Endothelial cell of umbilical vein (primary cell): ENCODE measurements at regions not wholly inside any gene's neighbourhood (a gene's known extent, or its start where the extent isn't known, plus 50 kb on each side); places are given as distances from the start of the nearest gene placed in this dataset.

Experiments
- BruUV-seq: library from RNA; stranded (reverse); fragments of 400-500 nt; replicated peaks from 2 replicates; lab custom pipeline; 2021; lab: Mats Ljungman, UMichigan
- CTCF ChIA-PET: fragments of 300-600, 350-600 bp; sonication (Branson Sonifier 250); formaldehyde crosslinking; loops from one replicate; lab custom pipeline; 2021; ENCODE audit warnings: antibody characterized with exemption, inconsistent platforms; lab: Charles Lee
- POLR2A ChIA-PET: fragments of 300-600, 350-600 bp; sonication (Branson Sonifier 250); formaldehyde crosslinking; loops from one replicate; lab custom pipeline; 2021; ENCODE audit warnings: antibody characterized with exemption, inconsistent platforms; lab: Charles Lee
- DNase-seq: peaks from one replicate; pipeline ENCODE4 v3.0.0-alpha.2; 2011; ENCODE audit warnings: low read depth, low spot score
- FAIRE-seq: peaks from 2 replicates; lab custom pipeline; 2011; peaks lifted over from hg19 to GRCh38; lab: Jason Lieb, UNC
- H2AFZ ChIP-seq: 2 replicates; pipeline ENCODE4 v1.6.0; 2012; ENCODE audit warnings: low read depth, low read length, control low read depth, inconsistent platforms
- H3K27ac ChIP-seq: 2 replicates; pipeline ENCODE4 v1.5.1; 2011; ENCODE audit warnings: low read depth, mild to moderate bottlenecking, control low read depth, low read length, moderate library complexity; ENCODE audit not compliant: insufficient read depth
- H3K27me3 ChIP-seq, 2 experiments: 2 replicates each; pipeline versions ENCODE4 v1.6.0 to v1.6.1; 2011; ENCODE audit warnings: low read length in 2 of 2, mixed read lengths in 1 of 2; ENCODE audit not compliant: control insufficient read depth in 2 of 2, insufficient read depth in 2 of 2
- H3K36me3 ChIP-seq, 2 experiments: 2 replicates in 1 of 2; 3 replicates in 1 of 2; pipeline ENCODE4 v1.5.1; 2011; ENCODE audit warnings: low read length in 2 of 2, mild to moderate bottlenecking in 1 of 2, moderate library complexity in 1 of 2; ENCODE audit not compliant: control insufficient read depth in 2 of 2, insufficient read depth in 2 of 2; ENCODE audit errors: extremely low read depth in 1 of 2
- H3K4me1 ChIP-seq: 3 replicates; pipeline ENCODE4 v1.5.1; 2011; ENCODE audit warnings: mild to moderate bottlenecking, low read length; ENCODE audit not compliant: control insufficient read depth, insufficient read depth; ENCODE audit errors: extremely low read depth
- H3K4me2 ChIP-seq: 2 replicates; pipeline ENCODE4 v1.6.1; 2011; ENCODE audit warnings: low read length, control low read depth, mixed read lengths; ENCODE audit not compliant: insufficient read depth
- H3K4me3 ChIP-seq, 3 experiments: fragments of 200-600 bp in 1 of 3; sonication (generic), shearing (Covaris generic) in 1 of 3; replicated peaks in 1 of 3; 2 replicates each; pipeline ENCODE4 v1.5.1; 2011 to 2016; ENCODE audit warnings: control low read depth in 3 of 3, low read length in 3 of 3, mild to moderate bottlenecking in 2 of 3, inconsistent platforms in 1 of 3, low read depth in 1 of 3, moderate library complexity in 1 of 3; ENCODE audit not compliant: insufficient read depth in 1 of 3
- H3K79me2 ChIP-seq: 2 replicates; pipeline ENCODE4 v1.6.0; 2012; ENCODE audit warnings: low read length, inconsistent platforms; ENCODE audit not compliant: control insufficient read depth, insufficient read depth
- H3K9ac ChIP-seq: replicated peaks from 2 replicates; pipeline ENCODE3; 2011; ENCODE audit warnings: low read length, control low read depth; ENCODE audit not compliant: insufficient read depth; ENCODE audit errors: extremely low read depth
- H3K9me1 ChIP-seq: replicated peaks from 3 replicates; pipeline ENCODE4 v1.6.0; 2011; ENCODE audit warnings: mild to moderate bottlenecking, low read length; ENCODE audit not compliant: control insufficient read depth, insufficient read depth; ENCODE audit errors: extremely low read depth
- H3K9me3 ChIP-seq: replicated peaks from 2 replicates; pipeline ENCODE4 v1.5.1; 2012; ENCODE audit warnings: low read length, inconsistent platforms; ENCODE audit not compliant: control insufficient read depth, insufficient read depth
- H4K20me1 ChIP-seq: replicated peaks from 2 replicates; pipeline ENCODE3; 2011; ENCODE audit warnings: mild to moderate bottlenecking, low read length; ENCODE audit not compliant: control insufficient read depth, insufficient read depth; ENCODE audit errors: extremely low read depth
- CTCF ChIP-seq, 2 donors: IDR thresholded peaks; 1 replicate in 1 of 2; 2 replicates in 1 of 2; pipeline ENCODE4 v1.5.1; 2011; ENCODE audit warnings: low read length in 2 of 2, mild to moderate bottlenecking in 2 of 2, moderate library complexity in 2 of 2, control low read depth in 1 of 2, inconsistent platforms in 1 of 2, low read depth in 1 of 2; ENCODE audit not compliant: insufficient read depth in 1 of 2; ENCODE audit errors: extremely low read depth in 1 of 2
- EZH2 ChIP-seq: IDR thresholded peaks from 2 replicates; pipeline ENCODE4 v1.6.1; 2012; ENCODE audit warnings: borderline replicate concordance, low read depth, mild to moderate bottlenecking, moderate library complexity, low read length, inconsistent platforms; ENCODE audit not compliant: severe bottlenecking
- FOS ChIP-seq: IDR thresholded peaks from 2 replicates; pipeline ENCODE4 v1.6.1; 2011; ENCODE audit warnings: mild to moderate bottlenecking, low read length, moderate library complexity, borderline replicate concordance; ENCODE audit not compliant: insufficient read depth
- GATA2 ChIP-seq: IDR thresholded peaks from 2 replicates; pipeline ENCODE4 v1.7.0; 2011; ENCODE audit warnings: low read depth, mild to moderate bottlenecking, moderate library complexity, mixed read lengths, low read length; ENCODE audit not compliant: insufficient read length, insufficient read depth
- JUN ChIP-seq: IDR thresholded peaks from 2 replicates; pipeline ENCODE4 v1.6.1; 2011; ENCODE audit warnings: borderline replicate concordance, low read depth; ENCODE audit not compliant: insufficient read length, insufficient read depth
- MAX ChIP-seq: IDR thresholded peaks from 2 replicates; pipeline ENCODE4 v1.6.1; 2011; ENCODE audit not compliant: insufficient read depth, insufficient read length
- MYC ChIP-seq: IDR thresholded peaks from one replicate; pipeline ENCODE4 v1.6.1; 2011; ENCODE audit warnings: mild to moderate bottlenecking, low read depth, low read length
- POLR2A ChIP-seq: IDR thresholded peaks from 2 replicates; pipeline ENCODE4 v1.6.1; 2012; ENCODE audit warnings: low read depth, mild to moderate bottlenecking, control low read depth, low read length
- POLR2AphosphoS5 ChIP-seq: IDR thresholded peaks from 2 replicates; pipeline ENCODE4 v1.6.1; 2012; ENCODE audit warnings: low read depth, mild to moderate bottlenecking, control low read depth, low read length, moderate library complexity; ENCODE audit not compliant: insufficient read depth
- dilution Hi-C: fragments of 300-500 bp; cut with MboI; formaldehyde crosslinking; loops from one replicate; pipeline ENCODE4 v1.15.0; 2019; ENCODE audit warnings: low sequenced_read_pairs; ENCODE audit not compliant: extremely low pct_ligation_motif_present
- intact Hi-C: fragments of 100-400 bp; cut with micrococcal nuclease; formaldehyde crosslinking; loops from one replicate; pipeline ENCODE4 v1.10.0; 2022

- H3K4me2 ChIP-seq: no peak overlapping the region
- intact Hi-C loops: no loop called here
- FAIRE-seq (no peak), DNase-seq (no peak)
- no peaks in the 10 kb centered on the region for H3K36me3 ChIP-seq
- H3K9me1 ChIP-seq: no peaks in the 10 kb centered on the region
- H3K9ac ChIP-seq: no peak overlapping the region
- POLR2A ChIA-PET: no interaction called here
- CTCF ChIA-PET: no interaction called here
- TF ChIP-seq POLR2AphosphoS5 (no peak), MAX (no peak)
- H2AFZ ChIP-seq: no peak overlapping the region
- no peaks in the 10 kb centered on the region for H3K27me3 ChIP-seq
- dilution Hi-C loops: no loop called here
- no peak overlapping the region for H3K4me3 ChIP-seq
- H3K9me3 ChIP-seq: peaks cover 3% of the 10 kb centered on the region
- H3K79me2 ChIP-seq: no peaks in the 10 kb centered on the region
- H4K20me1 ChIP-seq: no peaks in the 10 kb centered on the region
- BruUV-seq: no TSS peak
- no peaks in the 10 kb centered on the region for H3K4me1 ChIP-seq
- H3K27ac ChIP-seq: no peak overlapping the region
Measured at GRCh38 chr2:133713049-133713580, 144.9 kb upstream of the NCKAP5 start.

- ChIA-PET CTCF (no interaction called here), POLR2A (no interaction called here)
- Histone ChIP-seq H3K9ac (no peak overlapping the region), H3K36me3 (no peaks in the 10 kb centered on the region), H4K20me1 (no peaks in the 10 kb centered on the region), H3K79me2 (no peaks in the 10 kb centered on the region), H3K9me3 (no peaks in the 10 kb centered on the region), H3K4me1 (no peaks in the 10 kb centered on the region), H3K4me2 (no peak overlapping the region), H3K9me1 (no peaks in the 10 kb centered on the region), H3K27me3 (no peaks in the 10 kb centered on the region), H3K27ac (no peak overlapping the region), H3K4me3 (no peak overlapping the region), H2AFZ (no peak overlapping the region)
- TF ChIP-seq FOS (no peak), JUN (no peak), CTCF (IDR thresholded peaks at IDR 0.05; ENCODE audit: extremely low read depth in 1 of 2, insufficient read depth in 1 of 2, low read depth in 1 of 2, low read length in 2 of 2) (no peak), GATA2 (no peak), MAX (no peak), POLR2A (no peak), MYC (no peak), POLR2AphosphoS5 (no peak), EZH2 (no peak)
- FAIRE-seq (no peak), DNase-seq (no peak)
- BruUV-seq: no TSS peak
- dilution Hi-C loops: no loop called here
- intact Hi-C loops: no loop called here
Measured at GRCh38 chr2:133716166-133716565, 147.9 kb upstream of the NCKAP5 start.
